Choroid plexus epithelial cell (primary cell): ENCODE measurements at regions not wholly inside any gene's neighbourhood (a gene's known extent, or its start where the extent isn't known, plus 50 kb on each side); places are given as distances from the start of the nearest gene placed in this dataset.

Experiments
- DNase-seq: peaks from one replicate; pipeline ENCODE4 v3.0.0-alpha.2; 2010; ENCODE audit warnings: low read depth
- H3K4me3 ChIP-seq: 2 replicates; pipeline ENCODE4 v1.5.1; 2011; ENCODE audit warnings: low read depth, mild to moderate bottlenecking, control low read depth, low read length, moderate library complexity
- TF ChIP-seq, protein P1 (sequence below): conservative IDR thresholded peaks from 2 replicates; pipeline ENCODE4 v1.5.1; 2011; ENCODE audit warnings: low read depth, mild to moderate bottlenecking, control low read depth, inconsistent platforms, low read length, moderate library complexity

- H3K4me3 ChIP-seq = no peak overlapping the region
- DNase-seq = no peak
- TF ChIP-seq, protein P1, sequence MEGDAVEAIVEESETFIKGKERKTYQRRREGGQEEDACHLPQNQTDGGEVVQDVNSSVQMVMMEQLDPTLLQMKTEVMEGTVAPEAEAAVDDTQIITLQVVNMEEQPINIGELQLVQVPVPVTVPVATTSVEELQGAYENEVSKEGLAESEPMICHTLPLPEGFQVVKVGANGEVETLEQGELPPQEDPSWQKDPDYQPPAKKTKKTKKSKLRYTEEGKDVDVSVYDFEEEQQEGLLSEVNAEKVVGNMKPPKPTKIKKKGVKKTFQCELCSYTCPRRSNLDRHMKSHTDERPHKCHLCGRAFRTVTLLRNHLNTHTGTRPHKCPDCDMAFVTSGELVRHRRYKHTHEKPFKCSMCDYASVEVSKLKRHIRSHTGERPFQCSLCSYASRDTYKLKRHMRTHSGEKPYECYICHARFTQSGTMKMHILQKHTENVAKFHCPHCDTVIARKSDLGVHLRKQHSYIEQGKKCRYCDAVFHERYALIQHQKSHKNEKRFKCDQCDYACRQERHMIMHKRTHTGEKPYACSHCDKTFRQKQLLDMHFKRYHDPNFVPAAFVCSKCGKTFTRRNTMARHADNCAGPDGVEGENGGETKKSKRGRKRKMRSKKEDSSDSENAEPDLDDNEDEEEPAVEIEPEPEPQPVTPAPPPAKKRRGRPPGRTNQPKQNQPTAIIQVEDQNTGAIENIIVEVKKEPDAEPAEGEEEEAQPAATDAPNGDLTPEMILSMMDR = no peak
Measured at GRCh38 chr11:44466531-44467205, 98.8 kb upstream of the CD82 start.

- TF ChIP-seq, protein P1 = no peak
- H3K4me3 ChIP-seq = no peak overlapping the region
- DNase-seq = no peak
Measured at GRCh38 chr11:44467413-44467812, 98.0 kb upstream of the CD82 start.

- TF ChIP-seq, protein P1 = no peak
- no peak for DNase-seq
- no peak overlapping the region for H3K4me3 ChIP-seq
Measured at GRCh38 chr11:44467931-44468330, 97.5 kb upstream of the CD82 start.

- TF ChIP-seq, protein P1 = no peak
- no peak overlapping the region for H3K4me3 ChIP-seq
- DNase-seq = no peak
Measured at GRCh38 chr11:44468345-44468988, 97.0 kb upstream of the CD82 start.

DNA sequence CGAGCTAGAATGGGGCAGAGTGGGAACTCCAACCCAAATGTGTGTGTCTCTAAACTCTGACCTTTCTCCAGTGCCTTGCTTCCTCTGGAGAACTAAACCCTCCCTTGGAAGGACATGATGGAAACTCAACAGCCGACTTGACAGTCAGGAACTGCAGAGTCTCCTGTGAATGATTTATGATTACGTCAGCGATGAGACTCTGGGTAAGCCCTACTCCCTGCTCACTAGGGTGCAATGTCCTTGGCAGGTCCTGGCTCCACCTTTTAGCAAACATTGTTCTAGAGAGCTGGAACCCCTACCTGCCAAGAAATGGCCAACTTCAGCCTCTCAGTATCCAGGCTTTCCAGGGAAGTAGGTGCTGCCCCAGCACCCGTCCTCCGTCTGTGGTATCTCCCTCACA is 96.1 kb upstream of the CD82 start:
- H3K4me3 ChIP-seq = no peak overlapping the region
- no peak for DNase-seq
- TF ChIP-seq, protein P1 = no peak

DNA sequence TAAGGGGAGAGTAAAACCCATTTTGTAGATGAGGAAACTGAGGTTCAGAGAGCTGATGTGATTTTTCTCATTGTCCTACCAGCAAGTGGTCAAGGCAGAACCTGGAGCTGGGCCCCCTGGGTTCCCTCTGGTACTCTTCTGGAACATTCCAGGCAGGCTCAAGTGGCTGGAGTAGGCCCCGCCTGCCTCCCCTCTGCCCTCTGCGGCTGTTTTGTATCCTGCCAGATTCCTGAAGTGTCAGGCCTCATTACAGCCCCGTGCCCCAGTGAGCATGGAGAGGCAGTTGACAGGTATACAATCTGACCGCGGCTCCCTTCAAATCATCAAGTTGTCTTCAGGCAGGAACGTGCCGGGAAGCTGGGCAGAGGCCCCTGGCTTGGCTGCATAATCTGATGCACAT is 94.6 kb upstream of the CD82 start:
- no peak overlapping the region for H3K4me3 ChIP-seq
- TF ChIP-seq, protein P1 = no peak
- DNase-seq = no peak

DNA sequence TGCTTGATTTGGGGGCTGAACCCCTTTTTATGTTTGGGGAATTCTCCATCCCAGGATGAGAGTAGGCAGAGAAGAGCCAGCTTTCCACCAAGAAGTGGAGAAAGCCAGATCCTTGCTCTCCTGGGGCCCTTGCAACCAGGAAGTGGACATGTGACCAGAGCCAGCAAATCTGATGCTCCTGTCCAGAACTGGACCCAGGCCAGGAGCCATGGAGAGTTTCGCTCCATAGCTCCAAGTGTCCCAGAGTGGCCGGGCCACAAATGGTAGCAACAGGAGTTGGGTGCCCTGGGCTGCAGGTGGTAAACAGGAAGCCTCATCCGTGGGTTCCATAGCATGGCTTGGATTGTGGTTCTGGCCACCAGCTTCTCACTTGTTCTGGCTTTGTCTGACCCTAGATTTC is 93.9 kb upstream of the CD82 start:
- TF ChIP-seq, protein P1 = no peak
- DNase-seq = no peak
- H3K4me3 ChIP-seq = no peak overlapping the region
